Epidermal melanocyte (primary cell): ENCODE measurements at regions not wholly inside any gene's neighbourhood (a gene's known extent, or its start where the extent isn't known, plus 50 kb on each side); places are given as distances from the start of the nearest gene placed in this dataset.
"Not testable (repeated sequence)": the region's sequence is repeated elsewhere in the genome, so short reads cannot be mapped to it uniquely, and the experiment has no call there.

Source experiments
- DNase-seq: peaks from one replicate; pipeline ENCODE4 v3.0.0; 2011; ENCODE audit warnings: low spot score; ENCODE audit not compliant: insufficient read length

GRCh38 chrY:12212394-12212793 lies 488.6 kb upstream of the USP9Y start:
- no peak for DNase-seq

- DNase-seq, result no peak
Observed at GRCh38 chrY:12215564-12216022, 485.4 kb upstream of the USP9Y start.

- DNase-seq, result no peak
Observed at GRCh38 chrY:12230921-12231320, 470.1 kb upstream of the USP9Y start.

GRCh38 chrY:12236399-12236798 lies 464.6 kb upstream of the USP9Y start:
- no peak for DNase-seq

- DNase-seq, result not testable (repeated sequence)
Observed at GRCh38 chrY:12240326-12240725, 460.7 kb upstream of the USP9Y start.

GRCh38 chrY:12244146-12244545 lies 456.9 kb upstream of the USP9Y start:
- no peak for DNase-seq

- no peak for DNase-seq
Observed at GRCh38 chrY:12253756-12254155, 447.3 kb upstream of the USP9Y start.

- DNase-seq, result no peak
Observed at GRCh38 chrY:12271162-12271561, 429.9 kb upstream of the USP9Y start.

GRCh38 chrY:12285608-12286007 lies 415.4 kb upstream of the USP9Y start:
- no peak for DNase-seq

- DNase-seq, result no peak
Observed at GRCh38 chrY:12288919-12289318, 412.1 kb upstream of the USP9Y start.

- DNase-seq, result no peak
Observed at GRCh38 chrY:12289415-12289814, 411.6 kb upstream of the USP9Y start.

GRCh38 chrY:12292542-12292941 lies 408.5 kb upstream of the USP9Y start:
- DNase-seq, result no peak

GRCh38 chrY:12296460-12296859 lies 404.6 kb upstream of the USP9Y start:
- DNase-seq, result no peak

GRCh38 chrY:12299796-12300195 lies 401.2 kb upstream of the USP9Y start:
- not testable (repeated sequence) for DNase-seq

GRCh38 chrY:12303464-12303863 lies 397.6 kb upstream of the USP9Y start:
- no peak for DNase-seq

GRCh38 chrY:12305456-12305855 lies 395.6 kb upstream of the USP9Y start:
- no peak for DNase-seq

GRCh38 chrY:12309212-12309611 lies 391.8 kb upstream of the USP9Y start:
- no peak for DNase-seq

GRCh38 chrY:12310832-12311231 lies 390.2 kb upstream of the USP9Y start:
- DNase-seq, result no peak

- DNase-seq, result peak; percentile 18
Observed at GRCh38 chrY:12327751-12328150, 373.3 kb upstream of the USP9Y start.

GRCh38 chrY:12331917-12332316 lies 369.1 kb upstream of the USP9Y start:
- DNase-seq, result not testable (repeated sequence)

- no peak for DNase-seq
Observed at GRCh38 chrY:12343211-12343610, 357.8 kb upstream of the USP9Y start.

- no peak for DNase-seq
Observed at GRCh38 chrY:12348181-12348580, 352.9 kb upstream of the USP9Y start.

- DNase-seq, result no peak
Observed at GRCh38 chrY:12357204-12357603, 343.8 kb upstream of the USP9Y start.

GRCh38 chrY:12357655-12358054 lies 343.4 kb upstream of the USP9Y start:
- DNase-seq, result no peak
